Common myeloid progenitor, CD34-positive (primary cell): ENCODE measurements at regions not wholly inside any gene's neighbourhood (a gene's known extent, or its start where the extent isn't known, plus 50 kb on each side); places are given as distances from the start of the nearest gene placed in this dataset.

Experiments used
- CTCF ChIA-PET: fragments of 350-600 bp; sonication (Branson Sonifier 250); formaldehyde crosslinking; loops from one replicate; lab custom pipeline; 2021; ENCODE audit warnings: antibody characterized with exemption; lab: Charles Lee
- POLR2A ChIA-PET: fragments of 350-600 bp; sonication (Branson Sonifier 250); formaldehyde crosslinking; loops from one replicate; lab custom pipeline; 2021; ENCODE audit warnings: antibody characterized with exemption; lab: Charles Lee
- DNase-seq, 3 donors: peaks; one replicate each; pipeline versions ENCODE4 v3.0.0 to v3.0.0-alpha.2; 2013
- H3K27ac ChIP-seq, 2 experiments: 1 replicate in 1 of 2; 2 replicates in 1 of 2; pipeline ENCODE4 v1.7.0; 2013; ENCODE audit warnings: inconsistent platforms in 2 of 2, low read length in 2 of 2, mild to moderate bottlenecking in 2 of 2, low read depth in 1 of 2, moderate library complexity in 1 of 2; ENCODE audit not compliant: severe bottlenecking in 2 of 2, insufficient read depth in 1 of 2, poor library complexity in 1 of 2
- H3K27me3 ChIP-seq, 5 experiments: replicated peaks in 2 of 5; 1 replicate in 3 of 5; 2 replicates in 2 of 5; pipeline versions ENCODE4 v1.6.1 to v1.7.0; 2013; ENCODE audit warnings: low read length in 4 of 5, mild to moderate bottlenecking in 2 of 5, moderate library complexity in 2 of 5, inconsistent platforms in 1 of 5; ENCODE audit not compliant: insufficient read depth in 5 of 5, control insufficient read depth in 4 of 5
- H3K36me3 ChIP-seq, 4 experiments: 1 replicate in 2 of 4; 2 replicates in 2 of 4; pipeline versions ENCODE4 v1.6.1 to v1.7.0; 2013; ENCODE audit warnings: low read length in 3 of 4, control low read depth in 1 of 4, mild to moderate bottlenecking in 1 of 4; ENCODE audit not compliant: control insufficient read depth in 4 of 4, insufficient read depth in 4 of 4
- H3K4me1 ChIP-seq, 4 experiments: 1 replicate in 3 of 4; 2 replicates in 1 of 4; pipeline versions ENCODE4 v1.6.1 to v1.7.1; 2013; ENCODE audit warnings: low read length in 3 of 4, mild to moderate bottlenecking in 3 of 4, control low read depth in 1 of 4, inconsistent platforms in 1 of 4, moderate library complexity in 1 of 4; ENCODE audit not compliant: control insufficient read depth in 4 of 4, insufficient read depth in 4 of 4; ENCODE audit errors: control extremely low read depth in 1 of 4
- H3K4me3 ChIP-seq, 7 experiments: 1 replicate in 4 of 7; 2 replicates in 3 of 7; pipeline versions ENCODE4 v1.5.1 to v1.7.0; 2013; ENCODE audit warnings: mild to moderate bottlenecking in 7 of 7, low read length in 6 of 7, moderate library complexity in 6 of 7, inconsistent platforms in 2 of 7, low read depth in 2 of 7, control low read depth in 1 of 7; ENCODE audit not compliant: insufficient read depth in 4 of 7, control insufficient read depth in 1 of 7; ENCODE audit errors: extremely low read depth in 1 of 7
- H3K9me3 ChIP-seq, 5 experiments: 1 replicate in 4 of 5; 2 replicates in 1 of 5; pipeline versions ENCODE4 v1.6.1 to v1.7.1; 2013; ENCODE audit warnings: low read length in 4 of 5, mild to moderate bottlenecking in 2 of 5, inconsistent platforms in 1 of 5, low read depth in 1 of 5, moderate library complexity in 1 of 5; ENCODE audit not compliant: control insufficient read depth in 4 of 5, insufficient read depth in 2 of 5; ENCODE audit errors: control extremely low read depth in 1 of 5
- WGBS: methylation state at CpG from one replicate; pipeline ENCODE4 v1.1.5; 2013; ENCODE audit not compliant: insufficient coverage; 5-methylcytosine and 5-hydroxymethylcytosine counted together

DNA sequence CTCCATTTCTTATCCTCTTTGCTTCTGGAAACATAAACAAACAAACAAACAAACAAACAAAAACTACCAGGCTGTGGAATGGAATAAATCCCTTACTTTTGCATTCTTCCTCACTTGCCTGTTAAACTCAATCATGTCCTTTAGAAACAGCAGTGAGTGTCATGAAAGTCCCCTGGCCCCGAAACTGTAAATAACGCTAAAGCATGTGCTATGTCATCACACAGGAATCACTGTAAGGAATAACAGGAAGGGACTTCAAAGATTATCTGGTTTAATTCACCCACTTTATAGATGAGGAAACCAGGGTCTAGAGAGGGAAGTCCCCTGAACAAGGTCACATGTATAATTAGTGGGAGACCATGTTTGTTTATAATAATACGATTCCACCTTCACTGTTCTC is 159.4 kb upstream of the MEOX2 start:
- no peaks in the 10 kb centered on the region for H3K9me3 ChIP-seq
- WGBS, result 100% methylated on average over 1 of the region's 3 CpGs
- ChIA-PET POLR2A (no interaction called here), CTCF (no interaction called here)
- DNase-seq, result no peak
- no peaks in the 10 kb centered on the region for H3K27me3 ChIP-seq
- peaks cover 0 to 14% (median 4%) of the 10 kb centered on the region in 4 experiments for H3K4me1 ChIP-seq
- H3K4me3 ChIP-seq, result no peak overlapping the region
- no peak overlapping the region for H3K27ac ChIP-seq
- no peaks in the 10 kb centered on the region for H3K36me3 ChIP-seq

DNA sequence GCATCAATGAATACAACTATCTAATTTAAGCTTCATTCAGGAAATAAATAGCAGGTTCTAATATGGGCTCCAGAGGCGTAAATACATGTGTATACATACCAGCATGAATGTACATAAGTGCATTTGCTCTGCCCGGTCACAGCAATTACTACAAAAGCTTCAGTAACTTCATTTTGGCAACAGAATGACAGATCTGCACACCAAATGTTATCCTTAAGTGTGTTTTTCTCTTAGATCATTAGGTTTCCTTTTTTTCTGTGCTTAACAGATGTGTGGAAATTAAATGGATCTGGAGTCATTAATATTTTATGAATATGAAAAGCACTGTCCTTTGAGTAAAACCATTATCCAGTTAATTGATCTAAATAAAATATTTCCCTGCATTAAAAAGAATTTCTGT is 159.0 kb upstream of the MEOX2 start:
- no peaks in the 10 kb centered on the region for H3K9me3 ChIP-seq
- H3K36me3 ChIP-seq, result no peaks in the 10 kb centered on the region
- CTCF ChIA-PET, result no interaction called here
- DNase-seq, result no peak
- H3K4me1 ChIP-seq, result peaks cover 0 to 14% (median 4%) of the 10 kb centered on the region in 4 experiments
- H3K27me3 ChIP-seq, result no peaks in the 10 kb centered on the region
- POLR2A ChIA-PET, result no interaction called here
- no CpG with 5 or more reads among the region's 2 CpGs for WGBS
- H3K4me3 ChIP-seq, result no peak overlapping the region
- H3K27ac ChIP-seq, result no peak overlapping the region

DNA sequence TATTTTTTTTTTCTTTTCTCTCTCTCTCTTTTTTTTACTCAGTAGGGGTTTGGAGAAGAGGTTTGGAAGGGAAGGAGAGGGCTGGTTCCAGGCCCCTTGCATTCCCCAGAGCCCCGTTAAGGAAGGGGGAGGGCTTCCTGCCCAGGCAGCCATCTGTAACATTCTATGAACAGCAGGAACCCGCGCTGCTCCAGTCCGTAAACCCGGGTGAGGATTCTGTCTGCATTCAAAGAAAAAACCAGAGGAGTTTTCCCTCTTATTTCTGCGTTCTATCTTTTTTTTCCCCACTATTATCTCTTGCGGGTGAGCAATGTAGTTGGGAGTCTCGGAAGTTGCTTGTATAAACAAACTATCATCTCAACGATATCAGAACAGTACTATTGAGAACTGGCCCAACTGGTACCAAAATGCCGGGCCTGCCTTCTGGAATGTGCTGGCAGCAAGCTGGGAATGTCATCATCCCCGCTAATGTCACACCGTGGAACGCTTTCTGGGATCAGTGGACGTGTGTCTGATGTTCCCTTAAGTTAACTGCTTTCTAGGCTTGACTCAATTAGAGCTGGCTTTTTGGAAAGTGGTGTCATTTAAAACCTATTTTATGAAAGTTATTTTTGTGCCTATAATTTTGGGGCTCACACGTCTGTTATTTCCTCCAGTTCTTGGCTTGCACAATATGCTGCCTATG is 153.1 kb upstream of the MEOX2 start:
- Histone ChIP-seq H3K4me3 (peak overlapping the region in 6 of 7 experiments; percentile 13 to 79 (median 66)), H3K36me3 (no peaks in the 10 kb centered on the region), H3K4me1 (peaks cover 0 to 12% (median 5%) of the 10 kb centered on the region in 4 experiments), H3K27me3 (no peaks in the 10 kb centered on the region), H3K9me3 (no peaks in the 10 kb centered on the region), H3K27ac (peak overlapping the region in 1 of 2 experiments; percentile 51)
- WGBS, result 60% methylated on average over 7 of the region's 15 CpGs
- ChIA-PET POLR2A (no interaction called here), CTCF (no interaction called here)
- peak; percentile 17 to 63 (median 51) for DNase-seq

DNA sequence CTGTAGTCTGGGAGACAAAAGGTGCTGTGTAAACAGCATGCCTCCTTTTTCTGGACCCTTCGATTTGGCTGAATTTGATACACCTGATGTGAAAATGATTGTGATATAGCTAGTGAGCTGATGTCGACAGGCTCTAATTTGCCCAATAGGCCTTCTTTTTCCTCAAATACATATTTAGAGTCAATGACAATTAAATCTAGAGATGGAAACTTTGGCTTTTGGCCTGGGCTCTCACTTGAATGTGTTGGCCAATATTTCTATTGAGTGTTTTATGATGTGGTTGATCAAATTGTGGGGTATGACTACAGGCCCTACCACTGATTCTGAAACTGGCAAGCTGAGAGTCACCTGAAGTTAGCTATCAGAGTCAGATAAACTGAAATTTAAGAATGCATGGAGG is 151.8 kb upstream of the MEOX2 start:
- no peak overlapping the region for H3K27ac ChIP-seq
- no peaks in the 10 kb centered on the region for H3K9me3 ChIP-seq
- no CpG with 5 or more reads among the region's 2 CpGs for WGBS
- H3K27me3 ChIP-seq, result no peaks in the 10 kb centered on the region
- H3K4me1 ChIP-seq, result peaks cover 0 to 12% (median 5%) of the 10 kb centered on the region in 4 experiments
- H3K36me3 ChIP-seq, result no peaks in the 10 kb centered on the region
- no peak for DNase-seq
- H3K4me3 ChIP-seq, result no peak overlapping the region
- ChIA-PET CTCF (no interaction called here), POLR2A (no interaction called here)

DNA sequence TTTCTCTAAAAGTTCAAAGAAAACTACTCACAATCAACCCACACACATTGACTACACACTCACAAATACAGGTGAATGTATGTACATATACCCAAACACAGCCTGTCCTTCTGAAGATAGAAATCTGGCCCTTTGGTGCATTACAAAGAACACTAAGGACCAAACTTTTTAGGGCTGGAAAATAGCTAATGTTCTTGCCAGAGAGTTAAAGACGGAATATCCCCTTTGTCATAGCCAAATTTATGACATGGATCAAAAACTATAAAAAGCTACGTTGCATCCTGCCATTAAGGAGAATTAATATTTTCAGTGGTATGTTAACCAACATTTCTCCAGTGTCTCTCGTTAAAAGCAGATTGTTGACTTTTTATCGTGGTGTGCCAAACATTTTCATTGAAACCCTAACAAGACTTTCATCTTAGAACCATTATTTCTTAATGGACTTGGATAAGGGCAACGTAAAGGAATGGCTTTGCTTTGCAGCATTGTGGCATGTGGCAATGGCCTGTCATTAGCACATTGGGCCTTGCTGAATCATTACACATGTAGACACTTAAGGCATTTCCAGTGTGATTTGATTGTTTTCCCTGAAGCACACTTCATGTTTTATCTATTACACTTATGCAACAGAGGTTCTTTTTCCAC is 150.9 kb upstream of the MEOX2 start:
- H3K4me1 ChIP-seq, result peaks cover 0 to 12% (median 5%) of the 10 kb centered on the region in 4 experiments
- no peaks in the 10 kb centered on the region for H3K27me3 ChIP-seq
- 100% methylated on average over 4 of the region's 5 CpGs for WGBS
- CTCF ChIA-PET, result no interaction called here
- no peaks in the 10 kb centered on the region for H3K9me3 ChIP-seq
- POLR2A ChIA-PET, result no interaction called here
- no peaks in the 10 kb centered on the region for H3K36me3 ChIP-seq
- H3K27ac ChIP-seq, result no peak overlapping the region
- H3K4me3 ChIP-seq, result no peak overlapping the region
- no peak for DNase-seq

DNA sequence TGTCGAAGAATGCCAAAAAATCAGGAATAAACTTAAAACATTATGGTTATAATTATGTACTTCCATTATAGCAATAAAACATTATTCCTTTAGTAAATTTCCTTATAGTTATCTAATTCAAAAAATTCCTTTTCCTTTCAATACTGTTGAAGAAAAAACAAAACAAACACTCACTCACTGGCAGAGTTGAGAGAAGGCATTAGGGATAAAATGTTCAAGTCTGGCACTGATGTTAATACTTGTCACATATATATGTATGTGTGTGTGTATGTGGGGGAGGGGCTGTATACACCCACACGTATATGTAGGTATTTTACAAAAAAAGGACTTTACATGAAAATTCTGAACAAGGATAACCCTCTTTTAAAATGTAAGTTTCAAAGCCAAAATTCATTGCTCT is 150.2 kb upstream of the MEOX2 start:
- no peak overlapping the region for H3K4me3 ChIP-seq
- H3K9me3 ChIP-seq, result no peaks in the 10 kb centered on the region
- ChIA-PET CTCF (interaction anchor here (0.7 kb wide), 1 partner anchor 533 kb away, joined by 3 read pairs; no protein-coding TSS in a partner anchor), POLR2A (no interaction called here)
- WGBS, result no CpG with 5 or more reads among the region's 2 CpGs
- H3K4me1 ChIP-seq, result peaks cover 0 to 12% (median 5%) of the 10 kb centered on the region in 4 experiments
- no peaks in the 10 kb centered on the region for H3K27me3 ChIP-seq
- no peak overlapping the region for H3K27ac ChIP-seq
- H3K36me3 ChIP-seq, result no peaks in the 10 kb centered on the region
- DNase-seq, result no peak

DNA sequence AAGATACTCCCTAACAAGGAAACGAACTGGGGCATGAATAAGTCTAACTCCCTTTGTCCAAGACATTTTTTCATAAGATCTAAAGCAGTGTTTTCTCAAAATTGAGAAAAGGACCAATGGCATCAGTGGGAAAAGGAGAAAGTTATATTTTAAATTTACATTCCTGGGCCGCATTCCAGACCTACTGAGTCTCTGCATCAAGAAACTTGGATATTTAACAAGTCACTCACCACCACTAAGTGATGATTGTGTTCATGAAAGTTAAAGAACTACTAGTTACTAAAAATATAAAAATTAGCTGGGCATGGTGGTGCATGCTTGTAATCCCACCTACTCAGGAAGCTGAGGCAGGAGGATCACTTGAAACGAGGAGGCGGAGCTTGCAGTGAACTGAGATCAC is 149.6 kb upstream of the MEOX2 start:
- no peak for DNase-seq
- H3K4me1 ChIP-seq, result peaks cover 0 to 12% (median 5%) of the 10 kb centered on the region in 4 experiments
- 100% methylated on average over 2 of the region's 4 CpGs for WGBS
- H3K36me3 ChIP-seq, result no peaks in the 10 kb centered on the region
- no peaks in the 10 kb centered on the region for H3K27me3 ChIP-seq
- CTCF ChIA-PET, result interaction anchor here (0.7 kb wide), 1 partner anchor 532 kb away, joined by 3 read pairs; no protein-coding TSS in a partner anchor
- no peak overlapping the region for H3K4me3 ChIP-seq
- POLR2A ChIA-PET, result no interaction called here
- no peak overlapping the region for H3K27ac ChIP-seq
- H3K9me3 ChIP-seq, result peaks cover 0 to 3% (median 0%) of the 10 kb centered on the region in 5 experiments
